NCI-H2227 treated with DMSO at 0.1 percent for 48 hours (cell line): ENCODE measurements at regions not wholly inside any gene's neighbourhood (a gene's known extent, or its start where the extent isn't known, plus 50 kb on each side); places are given as distances from the start of the nearest gene placed in this dataset.
"Not testable (repeated sequence)": the region's sequence is repeated elsewhere in the genome, so short reads cannot be mapped to it uniquely, and the experiment has no call there.

Experiments
- DNase-seq: peaks from one replicate; lab custom pipeline; 2025; lab: John Stamatoyannopoulos, UW

DNA sequence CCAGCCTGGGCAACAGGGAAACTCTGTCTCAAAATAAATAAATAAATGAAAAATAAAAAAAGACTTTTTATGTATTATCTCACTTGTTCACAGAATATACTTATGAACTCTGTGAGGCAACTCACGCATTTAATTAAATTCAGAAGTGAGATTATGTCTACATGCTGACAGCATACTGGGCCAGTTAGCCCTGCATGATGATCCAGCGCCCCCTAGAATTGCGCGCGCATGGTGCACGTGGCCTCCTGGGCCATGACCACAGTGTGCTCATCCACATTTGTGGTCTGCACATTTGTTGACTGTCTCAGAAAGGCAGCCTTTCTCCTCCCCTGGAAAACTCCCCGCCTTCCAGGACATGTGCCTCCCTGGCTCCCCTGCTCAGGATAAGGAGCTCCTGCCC is 64.8 kb upstream of the METTL9 start:
- not testable (repeated sequence) for DNase-seq

- not testable (repeated sequence) for DNase-seq
Measured at GRCh38 chr16:21535201-21535600, 64.2 kb upstream of the METTL9 start.

DNA sequence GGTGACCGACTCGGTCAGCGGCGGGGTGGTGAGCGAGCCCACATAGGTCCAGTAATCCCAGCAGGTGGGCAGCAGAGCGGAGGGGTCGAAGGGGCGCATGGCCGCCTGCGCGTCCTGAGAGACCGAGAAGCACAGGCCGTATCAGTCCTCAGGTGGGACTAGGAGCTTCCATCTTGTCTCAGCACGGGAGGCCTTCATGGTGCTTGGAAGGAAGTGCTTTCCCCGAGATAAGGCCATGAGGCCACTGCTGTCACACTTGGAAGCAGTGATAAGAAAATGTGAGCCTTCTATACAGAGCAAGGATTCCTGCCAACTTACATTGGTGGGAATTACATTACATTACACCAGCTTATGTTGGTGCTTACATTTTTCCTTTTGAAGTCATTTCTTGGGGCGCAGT is 62.6 kb upstream of the METTL9 start:
- DNase-seq = not testable (repeated sequence)

DNA sequence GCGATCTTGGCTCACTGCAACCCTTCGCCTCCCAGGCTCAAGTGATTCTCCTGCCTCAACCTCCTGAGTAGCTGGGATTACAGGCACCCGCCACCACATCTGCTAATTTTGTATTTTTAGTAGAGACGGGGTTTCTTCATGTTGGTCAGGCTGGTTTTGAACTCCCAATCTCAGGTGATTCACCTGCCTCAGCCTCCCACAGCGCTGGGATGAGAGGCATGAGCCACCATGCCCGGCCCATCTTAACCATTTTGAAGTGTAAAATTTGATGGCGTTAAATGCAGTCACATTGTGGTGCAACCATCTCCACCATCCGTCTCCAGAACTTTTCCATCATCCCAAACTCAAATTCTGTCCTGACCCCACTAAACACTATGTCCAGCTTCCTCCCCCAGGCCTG is 61.8 kb upstream of the METTL9 start:
- not testable (repeated sequence) for DNase-seq

DNA sequence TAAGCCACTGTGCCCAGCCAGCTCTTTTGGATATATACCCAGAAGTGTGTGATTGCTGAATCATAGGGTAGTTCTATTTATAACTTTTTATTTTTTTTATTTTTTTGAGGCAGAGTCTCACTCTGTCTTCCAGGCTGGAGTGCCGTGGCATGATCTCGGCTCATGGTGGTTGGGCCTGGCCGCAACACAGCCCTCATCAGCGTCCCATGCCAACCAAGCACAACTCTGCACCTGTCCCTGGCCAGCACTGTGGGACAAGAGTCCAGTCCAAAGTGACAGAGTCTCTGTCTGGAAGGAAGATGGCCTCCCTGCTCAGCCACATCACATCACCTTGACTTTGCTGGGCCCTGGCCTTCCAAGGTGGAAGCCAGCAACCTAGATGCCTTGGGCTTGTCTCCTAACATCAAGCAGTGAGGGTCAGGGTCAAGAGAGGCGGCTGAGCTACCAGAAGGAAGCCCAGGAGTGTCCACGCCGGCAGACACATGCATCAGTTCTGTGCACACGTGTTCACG is 60.2 kb upstream of the METTL9 start:
- not testable (repeated sequence) for DNase-seq

DNA sequence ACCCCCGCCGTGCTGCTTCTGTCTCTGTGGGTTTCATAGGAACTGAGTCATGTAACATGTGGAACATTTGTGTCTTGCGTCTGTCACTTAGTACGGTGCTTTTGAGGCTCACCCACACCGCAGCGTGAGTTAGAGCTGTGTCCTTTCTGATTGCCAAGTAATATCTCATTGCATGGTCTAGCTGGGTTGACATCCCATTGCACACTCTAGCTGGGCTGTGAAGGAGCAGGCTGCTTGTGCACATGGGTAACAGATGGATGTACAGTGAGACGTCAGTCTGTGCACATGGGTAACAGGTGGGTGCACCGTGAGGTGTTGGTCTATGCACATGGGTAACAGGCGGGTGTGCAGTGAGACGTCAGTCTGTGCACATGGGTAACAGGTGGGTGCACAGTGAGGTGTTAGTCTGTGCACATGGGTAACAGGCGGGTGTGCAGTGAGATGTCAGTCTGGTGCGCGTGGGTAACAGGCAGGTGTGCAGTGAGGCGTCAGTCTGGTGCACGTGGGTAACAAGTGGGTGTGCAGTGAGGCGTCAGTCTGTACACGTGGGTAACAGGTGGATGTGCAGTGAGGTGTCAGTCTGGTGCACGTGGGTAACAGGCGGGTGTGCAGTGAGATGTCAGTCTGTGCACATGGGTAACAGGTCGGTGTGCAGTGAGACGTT is 58.5 kb upstream of the METTL9 start:
- DNase-seq = not testable (repeated sequence)

DNA sequence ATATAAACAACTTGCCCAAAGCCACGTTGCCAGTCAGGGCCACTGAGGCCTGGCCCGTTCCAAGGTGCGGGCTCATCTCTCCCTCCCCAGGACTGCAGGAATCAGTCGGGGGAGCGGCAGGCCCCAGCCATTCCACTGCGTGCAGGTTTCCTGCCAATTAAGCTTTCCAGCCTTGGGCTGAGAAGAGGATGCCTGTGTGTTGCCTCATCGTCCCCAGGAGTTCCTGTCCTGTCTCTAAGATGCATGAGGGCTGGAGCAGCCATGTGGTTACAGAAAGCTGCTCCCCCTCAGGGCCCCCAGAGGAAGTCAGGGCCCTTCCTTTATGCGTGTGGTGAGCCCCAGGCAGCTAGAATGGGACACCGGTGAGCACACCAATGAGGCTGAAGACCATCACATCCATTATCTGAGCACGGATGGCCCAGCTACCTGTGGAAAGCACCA is 57.7 kb upstream of the METTL9 start:
- DNase-seq = not testable (repeated sequence)

DNA sequence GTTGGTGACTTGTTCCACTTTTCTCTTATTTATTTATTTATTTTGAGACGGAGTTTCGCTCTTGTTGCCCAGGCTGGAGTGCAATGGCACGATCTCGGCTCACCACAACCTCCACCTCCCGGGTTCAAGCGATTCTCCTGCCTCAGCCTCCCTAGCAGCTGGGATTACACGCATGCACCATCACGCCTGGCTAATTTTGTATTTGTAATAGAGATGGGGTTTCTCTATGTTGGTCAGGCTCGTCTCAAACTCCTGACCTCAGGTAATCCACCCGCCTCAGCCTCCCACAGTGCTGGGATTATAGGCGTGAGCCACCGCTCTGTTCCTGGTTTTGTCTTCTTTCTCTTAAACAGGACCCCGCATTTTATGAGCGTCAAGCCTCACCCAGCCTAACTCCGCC is 57.3 kb upstream of the METTL9 start:
- DNase-seq = not testable (repeated sequence)

DNA sequence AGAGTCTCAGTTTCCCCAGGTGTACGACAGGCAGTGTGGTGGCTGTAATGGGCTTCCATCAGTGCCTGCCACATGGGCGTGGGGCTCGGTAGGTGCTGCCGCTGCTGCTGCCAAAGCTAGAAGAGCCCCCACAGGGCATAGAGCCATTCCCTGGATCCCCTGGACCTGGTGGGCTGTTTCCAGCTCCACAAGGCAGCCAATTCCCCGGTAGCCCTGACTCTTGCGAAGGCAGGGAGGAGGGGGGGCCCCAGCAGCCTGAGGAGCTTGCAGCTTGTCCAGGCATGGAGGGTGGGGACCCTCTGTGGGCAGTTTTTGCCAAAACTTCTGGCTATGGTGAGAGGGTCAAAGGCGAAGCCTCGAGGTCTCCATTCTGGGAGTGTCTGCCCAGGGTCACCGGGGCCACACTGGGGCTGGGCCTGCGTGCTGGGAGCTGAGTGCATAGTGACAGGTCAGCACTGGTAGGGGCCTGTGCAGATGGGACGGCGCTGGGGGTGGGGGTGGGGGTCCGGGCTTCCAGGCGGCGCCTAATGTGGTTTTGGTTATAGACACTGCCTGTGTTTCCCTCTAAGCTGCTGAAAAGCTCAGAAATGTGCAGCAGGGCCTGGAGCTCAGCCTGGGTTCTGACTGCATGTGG is 56.8 kb upstream of the METTL9 start:
- not testable (repeated sequence) for DNase-seq

DNA sequence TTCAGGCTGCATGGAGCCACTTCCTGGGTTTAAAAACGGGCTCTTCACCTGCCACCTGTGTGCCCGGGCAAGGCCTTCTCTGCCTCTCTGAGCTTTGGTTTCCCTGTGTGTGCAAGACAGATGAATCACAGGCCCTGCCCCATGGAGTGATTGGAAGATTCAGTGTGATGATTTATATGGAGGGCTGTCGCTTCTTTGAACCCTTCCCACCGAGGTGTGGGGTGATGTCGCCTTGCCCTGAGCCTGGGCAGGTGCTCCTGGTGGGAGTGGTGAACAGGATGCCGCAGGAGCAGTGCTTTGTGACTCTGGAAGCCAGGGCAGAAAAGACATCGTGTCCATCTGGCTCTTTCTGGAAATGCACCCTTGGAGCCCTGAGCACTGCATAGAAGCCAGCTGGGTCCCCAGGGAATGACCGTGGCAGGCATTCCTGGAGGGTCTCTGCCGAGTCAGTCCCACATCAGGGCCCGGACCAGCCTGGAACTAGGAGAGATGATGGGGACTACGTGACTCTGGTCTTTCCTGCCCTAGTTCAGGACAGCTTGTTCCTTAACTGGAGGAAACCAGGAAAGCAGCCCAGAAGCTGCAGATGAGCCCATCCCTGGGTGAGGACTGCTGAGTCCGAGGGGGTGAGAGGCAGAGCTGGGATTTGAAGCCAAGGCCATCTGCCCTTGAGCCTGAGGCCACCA is 56.1 kb upstream of the METTL9 start:
- not testable (repeated sequence) for DNase-seq

DNA sequence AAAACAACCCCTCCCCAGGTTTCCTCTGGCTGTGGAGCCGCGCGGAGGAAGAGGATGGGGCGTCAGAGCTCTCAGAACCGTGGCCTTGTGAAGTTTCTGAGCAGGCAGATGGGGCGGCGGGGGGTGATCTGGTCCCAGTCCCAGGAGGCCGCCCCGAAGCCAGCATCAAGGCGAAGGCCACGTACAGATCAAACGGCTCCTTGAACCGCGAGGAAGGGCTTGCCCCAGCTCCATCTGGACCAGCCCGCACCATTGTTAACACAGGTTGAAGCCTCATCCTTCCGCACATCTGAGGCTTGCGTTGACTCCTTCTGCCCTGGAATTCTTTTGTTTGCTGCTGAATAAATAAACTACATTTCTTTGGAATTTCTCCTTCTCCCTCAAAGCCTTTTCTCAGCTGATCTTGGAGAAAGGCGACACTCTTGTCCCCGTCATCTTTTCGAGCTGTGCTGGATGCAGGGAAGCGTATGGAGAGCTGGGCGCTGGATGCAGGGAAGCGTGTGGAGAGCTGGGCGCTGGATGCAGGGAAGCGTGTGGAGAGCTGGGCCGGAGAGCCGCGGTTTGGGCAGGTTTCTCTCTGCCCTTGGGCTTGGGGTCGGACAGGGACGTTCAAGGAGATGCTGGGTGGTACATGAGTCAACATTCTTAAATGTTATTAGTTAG is 53.6 kb upstream of the METTL9 start:
- not testable (repeated sequence) for DNase-seq

DNA sequence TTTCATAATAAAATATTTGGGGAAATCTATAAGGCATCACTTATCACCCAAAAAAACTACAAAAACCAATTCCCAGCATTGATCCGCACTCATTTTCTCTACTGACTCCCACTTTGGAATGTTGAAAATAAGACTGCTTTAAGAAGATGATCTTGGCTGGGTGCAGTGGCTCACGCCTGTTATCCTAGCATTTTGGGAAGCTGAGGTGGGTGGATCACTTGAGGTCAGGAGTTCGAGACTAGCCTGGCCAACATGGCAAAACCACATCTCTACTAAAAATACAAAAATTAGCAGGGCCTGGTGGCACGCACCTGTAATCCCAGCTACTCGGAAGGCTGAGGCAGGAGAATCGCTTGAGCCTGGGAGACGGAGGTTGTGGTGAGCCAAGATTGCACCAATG is 50.0 kb upstream of the METTL9 start:
- not testable (repeated sequence) for DNase-seq
